Fibroblast of mammary gland (primary cell): ENCODE measurements at regions not wholly inside any gene's neighbourhood (a gene's known extent, or its start where the extent isn't known, plus 50 kb on each side); places are given as distances from the start of the nearest gene placed in this dataset.

ENCODE experiments used
- DNase-seq: peaks from one replicate; pipeline ENCODE4 v3.0.0-alpha.2; 2010; ENCODE audit warnings: low read depth
- H3K4me3 ChIP-seq: 2 replicates; pipeline ENCODE4 v1.5.1; 2011; ENCODE audit warnings: low read depth, mild to moderate bottlenecking, low read length, moderate library complexity; ENCODE audit not compliant: control insufficient read depth
- TF ChIP-seq, protein P1 (sequence below): conservative IDR thresholded peaks from 2 replicates; pipeline ENCODE4 v1.5.1; 2011; ENCODE audit warnings: low read depth, low read length, inconsistent platforms; ENCODE audit not compliant: control insufficient read depth, insufficient read depth

DNA sequence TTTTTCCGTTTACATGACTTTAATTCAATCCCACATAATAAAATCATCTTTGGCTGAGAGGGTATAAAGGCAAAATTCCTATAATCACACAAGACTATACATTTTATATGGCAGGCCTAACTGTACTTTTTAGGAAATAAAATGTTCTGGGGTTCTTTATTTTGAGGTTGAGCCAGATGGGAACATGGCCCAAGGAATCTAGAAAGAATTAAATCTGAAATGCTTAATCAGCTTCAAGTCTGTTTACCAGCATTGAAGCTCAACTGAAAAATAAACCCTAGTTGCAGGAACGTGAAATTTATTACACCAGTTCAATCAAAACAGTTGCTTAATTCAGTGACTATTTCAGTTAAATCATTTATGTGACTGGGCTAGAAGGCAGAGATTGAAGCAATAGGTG is 191.0 kb upstream of the BTG1 start:
- TF ChIP-seq, protein P1, sequence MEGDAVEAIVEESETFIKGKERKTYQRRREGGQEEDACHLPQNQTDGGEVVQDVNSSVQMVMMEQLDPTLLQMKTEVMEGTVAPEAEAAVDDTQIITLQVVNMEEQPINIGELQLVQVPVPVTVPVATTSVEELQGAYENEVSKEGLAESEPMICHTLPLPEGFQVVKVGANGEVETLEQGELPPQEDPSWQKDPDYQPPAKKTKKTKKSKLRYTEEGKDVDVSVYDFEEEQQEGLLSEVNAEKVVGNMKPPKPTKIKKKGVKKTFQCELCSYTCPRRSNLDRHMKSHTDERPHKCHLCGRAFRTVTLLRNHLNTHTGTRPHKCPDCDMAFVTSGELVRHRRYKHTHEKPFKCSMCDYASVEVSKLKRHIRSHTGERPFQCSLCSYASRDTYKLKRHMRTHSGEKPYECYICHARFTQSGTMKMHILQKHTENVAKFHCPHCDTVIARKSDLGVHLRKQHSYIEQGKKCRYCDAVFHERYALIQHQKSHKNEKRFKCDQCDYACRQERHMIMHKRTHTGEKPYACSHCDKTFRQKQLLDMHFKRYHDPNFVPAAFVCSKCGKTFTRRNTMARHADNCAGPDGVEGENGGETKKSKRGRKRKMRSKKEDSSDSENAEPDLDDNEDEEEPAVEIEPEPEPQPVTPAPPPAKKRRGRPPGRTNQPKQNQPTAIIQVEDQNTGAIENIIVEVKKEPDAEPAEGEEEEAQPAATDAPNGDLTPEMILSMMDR = no peak
- no peak for DNase-seq
- no peak overlapping the region for H3K4me3 ChIP-seq

DNA sequence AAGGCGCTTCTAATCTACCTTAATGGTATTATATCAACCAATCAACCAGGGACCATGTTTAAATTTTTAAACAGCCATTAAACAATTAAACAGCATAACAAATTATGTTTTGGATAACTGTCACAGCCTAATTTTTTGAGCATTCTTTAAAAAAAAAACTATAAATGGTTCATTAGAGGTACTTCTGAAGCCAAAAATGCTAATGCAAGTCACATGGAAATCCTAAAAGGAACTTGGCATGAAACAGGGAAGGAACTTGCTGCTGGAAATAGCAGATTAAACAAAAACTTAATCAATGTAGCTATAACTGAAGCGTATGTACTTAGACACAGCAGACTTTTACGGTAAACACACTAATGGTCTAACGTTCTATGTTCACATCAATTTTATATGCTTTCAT is 190.2 kb upstream of the BTG1 start:
- H3K4me3 ChIP-seq = no peak overlapping the region
- no peak for DNase-seq
- TF ChIP-seq, protein P1 = no peak

DNA sequence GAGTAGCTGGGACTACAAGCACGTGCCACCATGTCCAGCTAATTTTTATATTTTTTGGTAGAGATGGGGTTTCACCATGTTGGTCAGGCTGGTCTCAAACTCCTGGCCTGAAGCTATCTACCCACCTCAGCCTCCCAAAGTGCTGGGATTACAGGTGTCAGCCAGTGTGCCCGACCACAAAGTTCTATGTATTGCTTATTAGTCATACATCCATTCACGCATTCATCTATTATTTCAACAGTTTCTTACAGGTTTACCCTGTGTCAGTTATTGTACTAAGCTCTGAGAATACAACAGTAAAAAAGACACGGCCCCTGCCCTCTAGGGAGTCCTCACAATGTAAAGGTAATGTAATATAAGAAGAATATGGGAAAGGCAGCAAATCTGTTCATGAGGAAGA is 188.9 kb upstream of the BTG1 start:
- TF ChIP-seq, protein P1 = no peak
- no peak for DNase-seq
- H3K4me3 ChIP-seq = no peak overlapping the region

DNA sequence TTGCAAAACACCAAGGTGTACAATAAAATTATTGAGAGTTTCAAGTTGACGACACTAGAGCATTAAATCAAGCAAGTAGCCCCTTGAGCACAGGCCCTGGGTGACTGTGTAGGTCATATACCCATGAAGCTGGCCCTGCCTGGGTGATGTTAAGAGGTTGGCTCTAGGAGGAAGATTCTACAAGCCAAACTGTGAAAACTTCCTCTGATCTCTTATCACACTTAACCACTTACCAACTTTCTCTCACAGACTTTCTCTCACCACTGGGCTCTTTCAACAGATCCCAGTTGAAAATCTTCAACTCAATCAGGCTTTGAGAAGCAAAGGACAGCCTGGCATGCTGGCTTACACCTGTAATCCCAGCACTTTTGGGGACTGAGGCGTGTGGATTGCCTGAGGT is 186.9 kb upstream of the BTG1 start:
- no peak overlapping the region for H3K4me3 ChIP-seq
- TF ChIP-seq, protein P1 = no peak
- no peak for DNase-seq

DNA sequence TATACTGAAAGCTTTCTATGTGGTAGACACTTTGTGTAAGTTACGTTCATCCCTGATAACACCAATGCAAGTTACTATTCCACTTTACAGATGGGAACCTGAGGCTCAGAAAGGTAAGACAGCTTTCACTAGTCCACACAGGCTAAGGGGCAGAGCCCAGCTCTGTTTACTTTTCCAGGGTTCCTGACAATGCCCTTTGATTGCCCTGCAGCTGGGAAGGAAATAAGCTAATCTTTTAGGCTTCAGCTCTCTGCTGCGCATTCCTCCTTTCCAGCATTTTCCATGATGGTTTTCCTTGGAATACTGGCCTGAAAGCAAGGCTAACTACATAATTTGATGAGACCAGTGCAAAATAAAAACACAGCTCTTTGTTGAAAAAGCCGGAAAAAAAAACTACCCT is 185.7 kb upstream of the BTG1 start:
- no peak overlapping the region for H3K4me3 ChIP-seq
- no peak for DNase-seq
- TF ChIP-seq, protein P1 = no peak

DNA sequence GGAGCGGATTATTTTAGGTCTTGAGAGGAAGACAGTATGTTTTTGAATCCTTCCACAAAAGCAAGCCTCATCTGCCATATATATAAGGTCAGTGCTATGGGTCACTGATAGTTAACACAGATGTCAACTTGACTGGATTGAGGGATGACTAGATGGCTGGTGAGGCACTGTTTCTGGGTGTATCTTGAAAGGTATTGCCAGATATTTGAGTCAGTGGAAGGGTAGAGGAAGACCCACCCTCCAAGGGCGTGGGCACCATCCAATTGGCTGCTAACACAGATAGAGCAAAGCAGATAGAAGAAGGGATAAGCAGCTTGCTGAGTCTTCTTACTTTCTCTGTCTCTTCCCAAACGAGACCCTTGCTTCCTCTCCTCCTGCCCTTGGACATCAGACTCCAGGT is 185.0 kb upstream of the BTG1 start:
- H3K4me3 ChIP-seq = no peak overlapping the region
- TF ChIP-seq, protein P1 = no peak
- DNase-seq = no peak

DNA sequence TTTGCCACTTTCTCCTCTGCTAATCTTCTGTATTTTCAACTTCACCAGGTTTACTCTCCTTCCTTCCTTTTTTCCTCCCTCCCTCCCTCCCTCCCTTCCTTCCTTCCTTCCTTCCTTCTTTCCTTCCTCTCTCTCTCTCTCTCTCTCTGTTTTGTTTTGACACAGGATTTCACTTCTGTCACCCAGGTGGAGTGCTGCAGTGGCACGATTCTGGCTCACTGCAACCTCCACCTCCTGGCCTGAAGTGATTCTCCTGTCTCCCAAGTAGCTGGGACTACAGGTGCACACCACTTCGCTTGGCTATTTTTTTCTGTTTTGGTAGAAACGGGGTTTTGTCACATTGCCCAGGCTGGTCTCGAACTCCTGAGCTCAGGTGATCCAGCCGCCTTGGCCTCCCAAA is 181.2 kb upstream of the BTG1 start:
- no peak overlapping the region for H3K4me3 ChIP-seq
- DNase-seq = no peak
- TF ChIP-seq, protein P1 = no peak
